Adrenal gland (tissue), 9 donors: ENCODE measurements at regions not wholly inside any gene's neighbourhood (a gene's known extent, or its start where the extent isn't known, plus 50 kb on each side); places are given as distances from the start of the nearest gene placed in this dataset.

Source experiments
- DNase-seq, 7 donors: peaks; one replicate each; pipeline ENCODE4 v3.0.0-alpha.2; 2019 to 2020
- H3K27ac ChIP-seq, 5 donors: fragments of 200-600 bp; sonication (generic) in 4 of 5; 1 replicate in 3 of 5; 2 replicates in 2 of 5; pipeline versions ENCODE4 v1.5.1 to v1.8.0; 2016 to 2020; ENCODE audit warnings: mild to moderate bottlenecking in 1 of 5
- H3K27me3 ChIP-seq: fragments of 200-600 bp; 2 replicates; pipeline ENCODE4 v1.8.0; 2021
- H3K36me3 ChIP-seq, 2 donors: fragments of 200-600 bp; replicated peaks in 1 of 2; 1 replicate in 1 of 2; 2 replicates in 1 of 2; pipeline versions ENCODE4 v1.5.1 to v1.8.0; 2018 to 2022
- H3K4me1 ChIP-seq, 2 donors: fragments of 200-600 bp; replicated peaks in 1 of 2; 1 replicate in 1 of 2; 2 replicates in 1 of 2; pipeline versions ENCODE4 v1.5.1 to v1.8.0; 2018 to 2021
- H3K4me3 ChIP-seq, 4 donors: fragments of 200-600 bp; sonication (generic) in 3 of 4; one replicate each; pipeline ENCODE4 v1.5.1; 2016 to 2018
- H3K9me3 ChIP-seq, 3 donors: fragments of 200-600 bp; sonication (generic) in 1 of 3; replicated peaks in 1 of 3; 1 replicate in 2 of 3; 2 replicates in 1 of 3; pipeline versions ENCODE4 v1.5.1 to v1.8.0; 2016 to 2021
- CTCF ChIP-seq, 6 experiments: fragments of 450-650 bp in 4 of 6; fragments of 200-600 bp in 2 of 6; sonication (generic) in 1 of 6; IDR thresholded peaks; 1 replicate in 5 of 6; 2 replicates in 1 of 6; pipeline versions ENCODE4 v1.5.1 to v1.8.0; 2016 to 2021; ENCODE audit warnings: antibody characterized with exemption in 6 of 6, mild to moderate bottlenecking in 2 of 6, moderate library complexity in 1 of 6
- POLR2A ChIP-seq, 2 donors: fragments of 450-650 bp; IDR thresholded peaks; one replicate each; pipeline ENCODE4 v1.6.1; 2017; ENCODE audit warnings: antibody characterized with exemption in 2 of 2, mild to moderate bottlenecking in 2 of 2, moderate library complexity in 1 of 2
- WGBS, 4 donors: extraction: QIAGEN DNeasy Blood & Tissue Kit in 2 of 4; methylation state at CpG; one replicate each; pipeline versions ENCODE4 v1.1.5 to v1.1.7; 2013 to 2017; 5-methylcytosine and 5-hydroxymethylcytosine counted together
- intact Hi-C, 2 donors: fragments of 100-400 bp; cut with DNase I; formaldehyde crosslinking; loops; one replicate each; pipeline versions ENCODE4 v1.14.1 to v1.15.0; 2022 to 2023
- donor health status: healthy with polysubstance abuse.
- donor health status: Bipolar disorder and iron deficiency.
- donor health status: DM: yes; HTN: yes; CAD: no.
- donor health status: DM: no; HTN: no; CAD: no.
- donor health status: DM: no; HTN: no; CAD: no.

- H3K9me3 ChIP-seq, result no peaks in the 10 kb centered on the region
- H3K27me3 ChIP-seq, result peaks cover 14% of the 10 kb centered on the region
- TF ChIP-seq POLR2A (IDR thresholded peaks at IDR 0.05), result no peak
- no peak for TF ChIP-seq CTCF (IDR thresholded peaks at IDR 0.05)
- no peak overlapping the region for H3K4me3 ChIP-seq
- no peaks in the 10 kb centered on the region for H3K36me3 ChIP-seq
- H3K27ac ChIP-seq, result no peak overlapping the region
- H3K4me1 ChIP-seq, result no peaks in the 10 kb centered on the region
- 66 to 80% (median 72%) methylated on average over 2 of the region's 2 CpGs for WGBS, 4 donors
- intact Hi-C loops, result no loop called here
- DNase-seq, result no peak
These were observed 326.2 kb upstream of the MSX2 start for GRCh38 chr5:174398171-174398570.

- Histone ChIP-seq H3K9me3 (no peaks in the 10 kb centered on the region), H3K4me1 (no peaks in the 10 kb centered on the region), H3K27me3 (peaks cover 9% of the 10 kb centered on the region), H3K36me3 (no peaks in the 10 kb centered on the region), H3K27ac (no peak overlapping the region), H3K4me3 (no peak overlapping the region)
- no peak for DNase-seq
- intact Hi-C loops, result no loop called here
- WGBS, 4 donors, result 27 to 57% (median 43%) methylated on average over 2 of the region's 2 CpGs
- TF ChIP-seq CTCF (IDR thresholded peaks at IDR 0.05) (no peak), POLR2A (IDR thresholded peaks at IDR 0.05) (no peak)
These were observed 325.0 kb upstream of the MSX2 start for GRCh38 chr5:174399411-174399810.

DNA sequence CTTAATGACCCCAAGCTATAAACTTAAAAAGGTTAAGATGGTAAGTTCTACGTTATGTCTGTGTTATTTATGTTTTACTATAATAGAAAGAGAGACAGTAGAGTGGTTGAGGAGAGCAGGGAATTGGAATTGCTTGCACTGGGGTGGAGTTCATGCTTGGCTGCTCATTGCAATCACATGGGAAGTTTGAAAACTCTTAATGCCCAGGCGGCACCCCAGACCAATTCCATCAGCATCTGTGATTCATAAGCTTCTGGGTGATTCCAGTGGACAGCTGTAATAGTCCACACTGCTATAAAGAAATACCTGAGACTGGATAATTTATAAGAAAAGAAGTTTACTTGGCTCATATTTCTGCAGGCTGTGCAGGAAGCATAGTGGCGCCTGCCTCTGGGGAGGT is 323.9 kb upstream of the MSX2 start:
- 32 to 62% (median 47%) methylated on average over 3 of the region's 3 CpGs for WGBS, 4 donors
- intact Hi-C loops, result no loop called here
- no peak for DNase-seq
- Histone ChIP-seq H3K9me3 (no peaks in the 10 kb centered on the region), H3K27me3 (peaks cover 3% of the 10 kb centered on the region), H3K4me3 (no peak overlapping the region), H3K4me1 (no peaks in the 10 kb centered on the region), H3K27ac (no peak overlapping the region), H3K36me3 (no peaks in the 10 kb centered on the region)
- TF ChIP-seq CTCF (IDR thresholded peaks at IDR 0.05) (no peak), POLR2A (IDR thresholded peaks at IDR 0.05) (no peak)

GRCh38 chr5:174401793-174402192 is 322.6 kb upstream of the MSX2 start:
- H3K27ac ChIP-seq, result no peak overlapping the region
- no peaks in the 10 kb centered on the region for H3K36me3 ChIP-seq
- intact Hi-C loops, result no loop called here
- TF ChIP-seq POLR2A (IDR thresholded peaks at IDR 0.05), result no peak
- TF ChIP-seq CTCF (IDR thresholded peaks at IDR 0.05), result no peak
- 25 to 38% (median 34%) methylated on average over 5 of the region's 5 CpGs for WGBS, 4 donors
- no peaks in the 10 kb centered on the region for H3K9me3 ChIP-seq
- H3K4me3 ChIP-seq, result no peak overlapping the region
- no peaks in the 10 kb centered on the region for H3K4me1 ChIP-seq
- DNase-seq, result no peak
- peaks cover 3% of the 10 kb centered on the region for H3K27me3 ChIP-seq
